Sigmoid colon (tissue), 4 donors: ENCODE measurements at regions not wholly inside any gene's neighbourhood (a gene's known extent, or its start where the extent isn't known, plus 50 kb on each side); places are given as distances from the start of the nearest gene placed in this dataset.

Experiments used
- EP300 ChIP-seq, 4 donors: sonication (generic); formaldehyde crosslinking; IDR thresholded peaks; one replicate each; pipeline ENCODE4 v1.6.1; 2017; ENCODE audit warnings: antibody characterized with exemption in 4 of 4
- POLR2AphosphoS5 ChIP-seq, 4 donors: sonication (generic); formaldehyde crosslinking; IDR thresholded peaks; one replicate each; pipeline ENCODE4 v1.6.1; 2017; ENCODE audit warnings: antibody characterized with exemption in 4 of 4
- TF ChIP-seq, protein P1 (sequence below), 4 experiments: fragments of 450-650 bp in 3 of 4; fragments of 200-600 bp in 1 of 4; IDR thresholded peaks; one replicate each; pipeline ENCODE4 v1.5.1; 2016 to 2019; ENCODE audit warnings: antibody characterized with exemption in 4 of 4, mild to moderate bottlenecking in 3 of 4, moderate library complexity in 2 of 4

DNA sequence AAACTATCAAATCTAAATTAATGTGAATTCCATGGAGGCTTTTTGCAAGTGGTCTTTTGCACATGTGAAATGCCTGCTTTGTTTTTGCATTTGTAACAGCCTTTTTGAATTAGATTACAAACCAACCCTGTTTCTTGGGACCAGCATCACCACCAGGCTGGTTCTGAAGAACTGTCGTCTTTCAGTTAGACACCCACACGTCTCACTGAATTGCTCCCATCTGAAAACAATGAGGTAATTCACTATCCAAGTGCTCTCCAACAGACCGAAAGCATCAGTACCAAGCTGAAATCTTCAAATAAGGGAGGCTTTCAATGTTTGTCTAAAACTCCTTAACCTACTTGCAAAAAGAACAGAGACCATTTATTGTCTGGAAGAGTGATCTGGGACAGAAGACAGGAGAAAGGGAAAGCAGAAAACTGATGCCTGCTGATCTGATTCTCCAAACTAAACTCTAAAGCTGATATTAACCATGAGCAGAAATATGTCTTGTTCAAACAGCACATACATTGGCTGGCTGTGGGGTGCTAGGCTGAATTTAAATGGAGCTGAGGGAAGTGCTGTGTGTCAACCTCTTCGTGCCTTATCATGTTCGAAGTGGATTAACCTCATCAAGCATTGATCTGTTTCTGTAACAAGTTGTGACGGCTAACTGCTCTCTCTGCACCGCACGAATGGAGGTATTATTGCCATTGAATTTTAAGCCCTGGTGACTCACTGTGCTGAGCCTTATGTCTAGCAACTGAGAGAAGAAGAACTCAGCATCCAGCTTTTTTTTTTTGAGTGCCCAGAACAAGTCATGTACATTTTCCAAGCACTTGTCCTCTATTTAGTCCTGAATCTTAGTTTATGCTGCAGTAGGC lies 213.7 kb upstream of the P2RY1 start:
- TF ChIP-seq POLR2AphosphoS5 (IDR thresholded peaks at IDR 0.05) = no peak
- TF ChIP-seq EP300 (IDR thresholded peaks at IDR 0.05) = no peak
- TF ChIP-seq, protein P1, sequence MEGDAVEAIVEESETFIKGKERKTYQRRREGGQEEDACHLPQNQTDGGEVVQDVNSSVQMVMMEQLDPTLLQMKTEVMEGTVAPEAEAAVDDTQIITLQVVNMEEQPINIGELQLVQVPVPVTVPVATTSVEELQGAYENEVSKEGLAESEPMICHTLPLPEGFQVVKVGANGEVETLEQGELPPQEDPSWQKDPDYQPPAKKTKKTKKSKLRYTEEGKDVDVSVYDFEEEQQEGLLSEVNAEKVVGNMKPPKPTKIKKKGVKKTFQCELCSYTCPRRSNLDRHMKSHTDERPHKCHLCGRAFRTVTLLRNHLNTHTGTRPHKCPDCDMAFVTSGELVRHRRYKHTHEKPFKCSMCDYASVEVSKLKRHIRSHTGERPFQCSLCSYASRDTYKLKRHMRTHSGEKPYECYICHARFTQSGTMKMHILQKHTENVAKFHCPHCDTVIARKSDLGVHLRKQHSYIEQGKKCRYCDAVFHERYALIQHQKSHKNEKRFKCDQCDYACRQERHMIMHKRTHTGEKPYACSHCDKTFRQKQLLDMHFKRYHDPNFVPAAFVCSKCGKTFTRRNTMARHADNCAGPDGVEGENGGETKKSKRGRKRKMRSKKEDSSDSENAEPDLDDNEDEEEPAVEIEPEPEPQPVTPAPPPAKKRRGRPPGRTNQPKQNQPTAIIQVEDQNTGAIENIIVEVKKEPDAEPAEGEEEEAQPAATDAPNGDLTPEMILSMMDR (IDR thresholded peaks at IDR 0.05) = no peak
